CD4-positive, alpha-beta T cell (primary cell): ENCODE measurements at regions not wholly inside any gene's neighbourhood (a gene's known extent, or its start where the extent isn't known, plus 50 kb on each side); places are given as distances from the start of the nearest gene placed in this dataset.

Experiments
- ATAC-seq: fragments of 200-7000 bp; cut with Tn5 transposase; one replicate; pipeline ENCODE4 v1.10.0; 2022; ENCODE audit warnings: mild to moderate bottlenecking; ENCODE audit not compliant: poor library complexity
- CTCF ChIA-PET: fragments of 350-600 bp; sonication (Branson Sonifier 250); formaldehyde crosslinking; loops from one replicate; lab custom pipeline; 2021; ENCODE audit warnings: antibody characterized with exemption, inconsistent platforms; lab: Charles Lee
- POLR2A ChIA-PET: fragments of 350-600 bp; sonication (Branson Sonifier 250); formaldehyde crosslinking; loops from one replicate; lab custom pipeline; 2021; ENCODE audit warnings: antibody characterized with exemption, inconsistent platforms; lab: Charles Lee
- DNase-seq, 14 experiments: peaks; one replicate each; pipeline ENCODE4 v3.0.0-alpha.2; 2013 to 2020; ENCODE audit warnings: mixed read lengths in 2 of 14
- H3K27ac ChIP-seq, 2 donors: one replicate each; pipeline versions ENCODE4 v1.5.1 to v1.7.0; 2013; ENCODE audit warnings: low read length in 2 of 2, low read depth in 1 of 2, mild to moderate bottlenecking in 1 of 2
- H3K27me3 ChIP-seq, 2 experiments: 1 replicate in 1 of 2; 2 replicates in 1 of 2; pipeline versions ENCODE4 v1.6.1 to v1.7.0; 2013; ENCODE audit warnings: low read length in 2 of 2, control low read depth in 1 of 2, mild to moderate bottlenecking in 1 of 2, moderate library complexity in 1 of 2; ENCODE audit not compliant: insufficient read depth in 2 of 2, control insufficient read depth in 1 of 2
- H3K36me3 ChIP-seq: one replicate; pipeline ENCODE4 v1.6.1; 2013; ENCODE audit warnings: low read length, control low read depth; ENCODE audit not compliant: insufficient read depth
- H3K4me1 ChIP-seq: one replicate; pipeline ENCODE4 v1.6.1; 2013; ENCODE audit warnings: low read length, control low read depth; ENCODE audit not compliant: insufficient read depth
- H3K4me3 ChIP-seq: one replicate; pipeline ENCODE4 v1.5.1; 2013; ENCODE audit warnings: mild to moderate bottlenecking, low read length, moderate library complexity
- H3K9me3 ChIP-seq, 2 experiments: 1 replicate in 1 of 2; 2 replicates in 1 of 2; pipeline versions ENCODE4 v1.6.1 to v1.7.0; 2013; ENCODE audit warnings: low read length in 2 of 2, mild to moderate bottlenecking in 2 of 2, control low read depth in 1 of 2, moderate library complexity in 1 of 2; ENCODE audit not compliant: control insufficient read depth in 1 of 2, insufficient read depth in 1 of 2
- H3K27ac Mint-ChIP-seq: one replicate; pipeline ENCODE4 v1.8.0; 2020; ENCODE audit warnings: mixed read lengths
- H3K27me3 Mint-ChIP-seq: one replicate; pipeline ENCODE4 v1.8.0; 2021; ENCODE audit warnings: mixed read lengths
- H3K36me3 Mint-ChIP-seq: one replicate; pipeline ENCODE4 v1.8.0; 2021; ENCODE audit warnings: low read depth, mixed read lengths
- H3K4me1 Mint-ChIP-seq: one replicate; pipeline ENCODE4 v1.8.0; 2021; ENCODE audit warnings: low read depth, mixed read lengths
- H3K4me3 Mint-ChIP-seq: one replicate; pipeline ENCODE4 v1.8.0; 2020; ENCODE audit warnings: mild to moderate bottlenecking, mixed read lengths
- H3K9me3 Mint-ChIP-seq: one replicate; pipeline ENCODE4 v1.8.0; 2020; ENCODE audit warnings: mixed read lengths
- intact Hi-C, 2 experiments: fragments of 100-400 bp; cut with DNase I in 1 of 2; cut with micrococcal nuclease in 1 of 2; formaldehyde crosslinking; loops; one replicate each; pipeline versions ENCODE4 v1.15.1 to v1.9.0; 2023 to 2025; cut with DNase I, micrococcal nuclease
- TF ChIP-seq, protein P1 (sequence below): fragments of 200-600 bp; IDR thresholded peaks from one replicate; pipeline ENCODE4 v1.8.0; 2022; ENCODE audit warnings: antibody characterized with exemption, mild to moderate bottlenecking

DNA sequence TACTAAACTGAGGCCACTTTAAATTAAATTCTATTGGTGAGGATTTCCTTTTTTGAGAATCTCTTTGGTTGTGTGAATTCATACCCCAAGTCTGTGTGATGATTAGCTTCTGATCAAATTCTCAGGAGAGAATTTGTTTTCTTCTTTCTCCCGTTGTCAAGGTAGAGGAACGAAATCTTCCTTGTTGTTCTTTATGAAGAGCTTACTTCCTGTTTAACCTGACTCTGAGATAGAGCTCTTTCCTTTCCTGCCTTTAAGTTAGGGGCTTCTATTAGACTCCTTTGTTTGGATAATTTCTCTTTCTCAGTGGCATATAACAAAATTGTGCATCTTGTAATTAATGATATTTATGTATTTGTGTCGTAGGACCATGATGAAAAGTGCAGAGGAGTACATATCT lies 572.1 kb downstream of the REEP3 start:
- Mint-ChIP-seq H3K4me1 (no peaks in the 10 kb centered on the region), H3K9me3 (no peaks in the 10 kb centered on the region), H3K36me3 (no peaks in the 10 kb centered on the region), H3K27me3 (no peaks in the 10 kb centered on the region), H3K27ac (no peak overlapping the region), H3K4me3 (no peak overlapping the region)
- ChIA-PET CTCF (no interaction called here), POLR2A (no interaction called here)
- Histone ChIP-seq H3K4me3 (no peak overlapping the region), H3K36me3 (no peaks in the 10 kb centered on the region), H3K27me3 (no peaks in the 10 kb centered on the region), H3K9me3 (no peaks in the 10 kb centered on the region), H3K27ac (no peak overlapping the region), H3K4me1 (no peaks in the 10 kb centered on the region)
- DNase-seq = no peak
- no peak for ATAC-seq
- intact Hi-C loops = no loop called here
- TF ChIP-seq, protein P1, sequence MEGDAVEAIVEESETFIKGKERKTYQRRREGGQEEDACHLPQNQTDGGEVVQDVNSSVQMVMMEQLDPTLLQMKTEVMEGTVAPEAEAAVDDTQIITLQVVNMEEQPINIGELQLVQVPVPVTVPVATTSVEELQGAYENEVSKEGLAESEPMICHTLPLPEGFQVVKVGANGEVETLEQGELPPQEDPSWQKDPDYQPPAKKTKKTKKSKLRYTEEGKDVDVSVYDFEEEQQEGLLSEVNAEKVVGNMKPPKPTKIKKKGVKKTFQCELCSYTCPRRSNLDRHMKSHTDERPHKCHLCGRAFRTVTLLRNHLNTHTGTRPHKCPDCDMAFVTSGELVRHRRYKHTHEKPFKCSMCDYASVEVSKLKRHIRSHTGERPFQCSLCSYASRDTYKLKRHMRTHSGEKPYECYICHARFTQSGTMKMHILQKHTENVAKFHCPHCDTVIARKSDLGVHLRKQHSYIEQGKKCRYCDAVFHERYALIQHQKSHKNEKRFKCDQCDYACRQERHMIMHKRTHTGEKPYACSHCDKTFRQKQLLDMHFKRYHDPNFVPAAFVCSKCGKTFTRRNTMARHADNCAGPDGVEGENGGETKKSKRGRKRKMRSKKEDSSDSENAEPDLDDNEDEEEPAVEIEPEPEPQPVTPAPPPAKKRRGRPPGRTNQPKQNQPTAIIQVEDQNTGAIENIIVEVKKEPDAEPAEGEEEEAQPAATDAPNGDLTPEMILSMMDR = no peak

DNA sequence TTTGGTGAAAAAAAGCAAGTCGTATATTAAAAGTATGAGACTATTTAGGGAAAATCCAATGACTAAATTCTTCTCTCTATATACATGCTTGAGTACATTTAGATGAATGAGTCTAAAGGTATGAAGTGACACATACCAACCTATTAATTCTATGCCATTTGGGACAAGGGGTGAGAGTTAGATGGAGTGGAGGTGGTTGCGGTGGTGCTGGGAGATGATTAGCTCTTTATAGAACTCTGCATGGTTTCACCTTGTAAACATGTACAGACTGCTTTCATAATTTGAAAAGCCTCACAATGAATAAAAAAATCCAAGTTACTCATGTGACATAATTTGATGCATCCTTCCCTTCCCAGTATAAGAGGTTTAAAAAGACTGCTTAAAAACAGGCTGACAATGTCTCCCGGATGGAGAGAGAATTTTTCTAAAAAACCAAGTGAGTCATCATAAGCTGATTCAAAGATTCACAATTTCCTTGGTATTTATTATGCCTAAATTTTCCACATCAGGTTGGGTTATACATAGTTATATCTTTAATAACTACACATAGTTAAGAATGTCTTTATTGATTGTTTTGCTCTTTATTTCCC lies 572.8 kb downstream of the REEP3 start:
- intact Hi-C loops = no loop called here
- no peaks in the 10 kb centered on the region for H3K27me3 ChIP-seq
- H3K36me3 ChIP-seq = no peaks in the 10 kb centered on the region
- DNase-seq = no peak
- no peak for ATAC-seq
- Mint-ChIP-seq H3K27me3 (no peaks in the 10 kb centered on the region), H3K36me3 (no peaks in the 10 kb centered on the region), H3K9me3 (no peaks in the 10 kb centered on the region), H3K4me1 (no peaks in the 10 kb centered on the region), H3K27ac (no peak overlapping the region), H3K4me3 (no peak overlapping the region)
- ChIA-PET POLR2A (no interaction called here), CTCF (no interaction called here)
- no peak overlapping the region for H3K27ac ChIP-seq
- no peak overlapping the region for H3K4me3 ChIP-seq
- H3K9me3 ChIP-seq = no peaks in the 10 kb centered on the region
- TF ChIP-seq, protein P1 = no peak
- no peaks in the 10 kb centered on the region for H3K4me1 ChIP-seq

DNA sequence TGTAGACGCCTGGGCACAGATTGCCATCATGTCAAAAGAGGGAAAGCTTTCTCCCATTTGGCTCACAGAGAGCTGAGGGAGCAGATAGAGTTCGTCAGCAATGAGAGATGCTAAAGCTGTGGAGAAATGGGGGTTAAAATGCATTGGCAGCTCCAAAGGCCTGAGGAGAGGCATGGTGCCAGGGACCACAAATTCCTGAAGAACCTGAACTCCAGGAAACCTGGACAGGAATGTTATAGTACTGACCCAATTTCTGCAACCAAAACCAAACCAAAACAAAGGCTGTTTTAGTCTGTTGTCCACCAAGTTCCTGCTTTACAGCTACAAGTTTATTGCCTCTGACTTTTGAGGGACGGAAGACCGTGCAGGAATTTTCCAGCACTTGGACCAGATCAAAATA lies 575.7 kb downstream of the REEP3 start:
- no peak for DNase-seq
- no peak overlapping the region for H3K27ac Mint-ChIP-seq
- no peaks in the 10 kb centered on the region for H3K9me3 Mint-ChIP-seq
- no peaks in the 10 kb centered on the region for H3K36me3 Mint-ChIP-seq
- TF ChIP-seq, protein P1 = no peak
- POLR2A ChIA-PET = no interaction called here
- no peaks in the 10 kb centered on the region for H3K27me3 Mint-ChIP-seq
- no peak for ATAC-seq
- Histone ChIP-seq H3K36me3 (no peaks in the 10 kb centered on the region), H3K27ac (no peak overlapping the region), H3K4me1 (no peaks in the 10 kb centered on the region), H3K27me3 (no peaks in the 10 kb centered on the region), H3K4me3 (no peak overlapping the region), H3K9me3 (no peaks in the 10 kb centered on the region)
- no peaks in the 10 kb centered on the region for H3K4me1 Mint-ChIP-seq
- intact Hi-C loops = no loop called here
- no peak overlapping the region for H3K4me3 Mint-ChIP-seq
- CTCF ChIA-PET = no interaction called here
